ENCODE measurements at regions not wholly inside any gene's neighbourhood (a gene's known extent, or its start where the extent isn't known, plus 50 kb on each side); places are given as distances from the start of the nearest gene placed in this dataset.

- TF ChIP-seq, protein P1, sequence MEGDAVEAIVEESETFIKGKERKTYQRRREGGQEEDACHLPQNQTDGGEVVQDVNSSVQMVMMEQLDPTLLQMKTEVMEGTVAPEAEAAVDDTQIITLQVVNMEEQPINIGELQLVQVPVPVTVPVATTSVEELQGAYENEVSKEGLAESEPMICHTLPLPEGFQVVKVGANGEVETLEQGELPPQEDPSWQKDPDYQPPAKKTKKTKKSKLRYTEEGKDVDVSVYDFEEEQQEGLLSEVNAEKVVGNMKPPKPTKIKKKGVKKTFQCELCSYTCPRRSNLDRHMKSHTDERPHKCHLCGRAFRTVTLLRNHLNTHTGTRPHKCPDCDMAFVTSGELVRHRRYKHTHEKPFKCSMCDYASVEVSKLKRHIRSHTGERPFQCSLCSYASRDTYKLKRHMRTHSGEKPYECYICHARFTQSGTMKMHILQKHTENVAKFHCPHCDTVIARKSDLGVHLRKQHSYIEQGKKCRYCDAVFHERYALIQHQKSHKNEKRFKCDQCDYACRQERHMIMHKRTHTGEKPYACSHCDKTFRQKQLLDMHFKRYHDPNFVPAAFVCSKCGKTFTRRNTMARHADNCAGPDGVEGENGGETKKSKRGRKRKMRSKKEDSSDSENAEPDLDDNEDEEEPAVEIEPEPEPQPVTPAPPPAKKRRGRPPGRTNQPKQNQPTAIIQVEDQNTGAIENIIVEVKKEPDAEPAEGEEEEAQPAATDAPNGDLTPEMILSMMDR (IDR thresholded peaks at IDR 0.05), result no peak
- TF ChIP-seq EP300 (IDR thresholded peaks at IDR 0.05) (no peak), POLR2A (IDR thresholded peaks at IDR 0.05) (no peak), POLR2AphosphoS5 (IDR thresholded peaks at IDR 0.05) (no peak)
Measured at GRCh38 chr14:101151226-101151926, 247.9 kb upstream of the RTL1 start.
